Fibroblast of upper back skin (primary cell): ENCODE measurements at regions not wholly inside any gene's neighbourhood (a gene's known extent, or its start where the extent isn't known, plus 50 kb on each side); places are given as distances from the start of the nearest gene placed in this dataset.

ENCODE experiments used
- DNase-seq: peaks from one replicate; pipeline ENCODE4 v3.0.0-alpha.2; 2013

- DNase-seq, result no peak
Measured at GRCh38 chr4:136920092-136920881, 612.0 kb downstream of the PCDH18 start.

DNA sequence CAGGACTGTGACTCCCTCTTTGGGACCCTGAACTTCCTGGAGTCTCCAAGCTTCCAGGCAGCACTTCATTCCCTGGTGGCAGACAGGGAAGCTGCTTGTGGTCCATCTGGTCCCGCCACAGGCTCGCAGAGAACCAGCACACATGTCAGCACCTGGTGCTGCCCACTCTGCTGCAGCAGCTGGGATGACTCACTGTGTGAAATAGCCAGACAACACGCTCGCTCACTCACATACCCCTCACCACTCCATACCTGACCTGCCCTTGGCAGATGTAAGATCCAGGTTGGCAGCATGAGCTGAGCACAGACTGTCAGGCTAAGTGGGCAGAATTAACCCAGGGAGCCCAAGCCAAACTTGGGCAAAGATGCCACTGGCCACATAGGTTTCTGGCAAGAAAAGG, 613.5 kb downstream of the PCDH18 start:
- no peak for DNase-seq

DNA sequence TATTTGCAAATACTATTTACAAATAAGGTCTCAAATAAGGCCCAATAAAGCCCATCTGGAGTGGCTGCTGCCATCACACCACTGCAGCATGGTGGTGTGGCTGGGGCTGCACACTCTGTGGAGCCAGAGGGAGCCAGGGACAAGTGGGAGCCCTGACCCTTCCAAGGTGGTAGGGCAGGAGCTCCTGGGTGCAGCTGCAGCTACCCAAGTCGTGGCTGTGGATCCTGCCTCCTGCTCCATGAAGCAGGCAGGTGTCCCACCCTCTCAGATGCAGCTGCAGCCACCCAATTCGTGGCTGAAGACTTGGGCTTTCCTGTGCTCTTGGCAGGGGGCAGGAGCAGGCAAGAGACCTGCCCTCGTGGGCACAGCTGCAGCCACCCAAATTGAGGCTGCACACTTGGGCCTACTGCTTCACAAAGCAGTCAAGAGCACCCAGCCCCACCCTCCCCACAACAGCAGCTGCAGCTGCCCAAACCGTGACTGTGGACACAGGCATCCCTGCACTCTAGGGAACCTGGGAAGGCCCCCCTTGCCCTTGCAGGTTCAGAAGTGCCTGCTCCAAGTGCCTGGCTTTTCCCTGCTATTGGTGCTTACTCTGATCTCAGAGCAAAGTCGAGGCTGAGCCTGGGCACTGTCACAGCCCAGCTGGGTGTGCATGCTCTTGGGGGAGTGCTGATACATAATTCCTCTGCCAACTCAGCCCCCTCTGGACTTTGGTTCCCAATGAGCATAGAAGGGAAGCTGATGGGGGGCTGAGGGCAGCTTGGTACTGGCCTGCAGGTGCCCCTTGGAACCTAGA, 614.8 kb downstream of the PCDH18 start:
- DNase-seq, result no peak

DNA sequence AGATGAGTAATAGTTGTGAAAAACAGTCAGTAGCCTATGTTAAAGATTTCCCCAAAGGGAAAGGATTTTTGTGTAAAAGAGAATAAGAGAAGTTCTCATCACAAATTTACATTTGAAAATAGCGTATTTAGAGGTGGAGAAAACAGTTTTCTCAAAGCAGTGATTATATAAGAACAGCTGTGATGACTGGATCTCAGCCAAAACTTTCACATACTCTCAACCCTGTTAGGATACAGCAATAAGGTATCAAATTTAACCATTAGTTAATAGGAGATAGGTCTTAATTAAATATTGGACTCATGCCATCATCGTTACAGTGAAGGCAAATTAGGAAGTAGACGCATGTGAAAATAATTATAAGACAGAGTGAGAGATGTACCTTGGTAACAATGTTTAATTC, 622.7 kb downstream of the PCDH18 start:
- DNase-seq, result no peak

DNA sequence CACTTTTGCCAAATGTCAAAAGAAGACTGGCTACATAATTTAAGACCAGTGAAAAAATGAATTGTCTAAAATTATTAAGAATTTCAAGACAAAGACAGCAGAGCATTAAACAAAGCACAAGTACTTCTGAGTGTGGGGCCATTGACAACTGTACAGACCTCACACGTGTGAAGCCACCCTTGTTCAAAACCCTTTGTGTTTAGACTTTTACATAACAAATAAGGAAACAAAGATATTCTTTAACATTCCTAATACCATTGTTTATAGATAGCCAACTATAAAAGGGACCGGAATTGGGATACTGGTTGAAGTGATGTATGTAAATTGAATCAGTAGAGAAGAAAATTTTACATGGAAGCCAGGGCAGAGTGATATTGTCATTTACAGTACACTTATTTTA, 624.2 kb downstream of the PCDH18 start:
- DNase-seq, result no peak

- DNase-seq, result peak; percentile 63
Measured at GRCh38 chr4:136900696-136901095, 631.6 kb downstream of the PCDH18 start.

GRCh38 chr4:136898590-136899248, 633.6 kb downstream of the PCDH18 start:
- DNase-seq, result no peak

GRCh38 chr4:136893573-136893972, 638.7 kb downstream of the PCDH18 start:
- DNase-seq, result peak; percentile 1

DNA sequence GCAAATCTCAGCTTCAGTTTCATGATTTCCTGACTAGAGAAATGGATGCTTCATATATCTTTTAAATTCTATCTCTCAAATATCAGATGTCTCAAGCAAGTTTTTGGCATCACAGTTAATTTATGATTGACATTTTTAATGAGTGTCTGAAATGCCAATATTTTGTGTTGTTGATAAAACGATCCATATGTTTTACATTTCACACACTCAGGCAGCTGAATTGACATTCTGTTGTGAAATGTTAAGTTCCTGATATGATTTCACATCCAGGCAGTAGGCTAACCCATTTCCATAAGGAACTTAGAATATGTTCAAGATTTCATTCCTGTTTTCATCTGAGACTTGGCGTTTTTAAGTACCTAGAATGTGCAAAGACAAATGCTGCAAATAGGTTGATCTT, 650.6 kb downstream of the PCDH18 start:
- no peak for DNase-seq

DNA sequence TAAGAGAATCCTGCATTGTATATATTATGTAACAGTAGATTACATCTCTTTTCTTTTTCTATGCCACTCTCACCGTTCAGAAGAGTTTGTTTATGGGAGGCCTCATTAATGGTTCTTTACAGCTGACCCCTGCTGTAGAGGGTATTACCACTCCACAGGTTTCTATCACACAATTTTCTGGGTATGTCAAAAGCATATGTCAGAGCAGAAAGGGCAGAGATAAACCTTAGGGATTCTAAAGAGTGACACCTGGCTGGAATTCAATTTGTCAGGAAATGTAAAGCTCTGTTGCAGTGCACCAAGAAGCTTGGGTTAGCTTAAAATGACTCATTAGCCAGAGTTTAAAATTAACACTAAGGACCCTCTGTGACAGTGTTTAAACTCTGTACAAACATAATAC, 658.7 kb downstream of the PCDH18 start:
- DNase-seq, result no peak

DNA sequence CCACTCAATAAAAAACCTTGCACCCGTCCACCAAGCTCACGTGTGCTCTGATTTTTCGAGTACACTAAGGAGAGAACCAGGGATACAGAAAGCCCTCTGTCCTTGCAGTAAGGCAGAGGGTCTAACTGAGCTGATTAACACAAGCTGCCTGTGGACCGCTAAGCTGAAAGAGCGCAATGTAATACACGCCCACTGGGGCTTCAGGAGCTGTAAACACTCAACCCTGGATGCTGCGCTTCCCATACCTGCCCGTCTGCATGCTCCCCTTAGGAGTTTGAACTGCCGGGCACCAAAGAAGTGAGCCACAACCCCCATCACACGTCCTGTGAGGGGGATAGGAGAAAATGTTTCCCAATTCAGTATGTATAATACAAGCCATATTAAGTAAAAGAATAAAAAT, 664.8 kb downstream of the PCDH18 start:
- no peak for DNase-seq

- DNase-seq, result peak; percentile 7
Measured at GRCh38 chr4:136865526-136865925, 666.8 kb downstream of the PCDH18 start.

DNA sequence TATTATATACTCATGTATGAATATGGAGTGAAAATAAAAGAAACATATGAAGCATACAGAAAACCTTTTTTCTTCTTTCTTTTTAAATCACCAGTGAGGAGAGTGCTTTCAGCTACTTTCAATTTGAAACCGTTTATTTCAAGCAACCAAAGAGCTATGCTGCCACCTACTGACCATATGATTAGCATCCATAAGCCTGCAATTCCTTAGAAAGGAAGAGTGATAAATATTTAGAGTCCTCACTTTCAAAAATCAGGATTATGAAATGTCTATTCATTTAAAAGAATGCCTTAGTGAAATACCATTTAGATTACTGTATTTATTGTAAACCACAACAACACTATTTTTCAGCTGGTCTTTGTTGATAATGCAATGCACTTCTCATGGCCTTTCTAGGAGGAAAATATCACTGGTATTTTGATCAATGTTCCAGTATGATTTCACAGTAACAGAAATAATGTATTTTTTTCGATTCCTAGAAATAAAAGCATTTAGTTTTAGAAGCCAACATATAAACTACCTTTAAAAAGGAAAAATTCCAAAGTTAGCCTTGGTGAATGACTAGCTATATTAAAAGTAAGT, 667.6 kb downstream of the PCDH18 start:
- DNase-seq, result peak; percentile 79

DNA sequence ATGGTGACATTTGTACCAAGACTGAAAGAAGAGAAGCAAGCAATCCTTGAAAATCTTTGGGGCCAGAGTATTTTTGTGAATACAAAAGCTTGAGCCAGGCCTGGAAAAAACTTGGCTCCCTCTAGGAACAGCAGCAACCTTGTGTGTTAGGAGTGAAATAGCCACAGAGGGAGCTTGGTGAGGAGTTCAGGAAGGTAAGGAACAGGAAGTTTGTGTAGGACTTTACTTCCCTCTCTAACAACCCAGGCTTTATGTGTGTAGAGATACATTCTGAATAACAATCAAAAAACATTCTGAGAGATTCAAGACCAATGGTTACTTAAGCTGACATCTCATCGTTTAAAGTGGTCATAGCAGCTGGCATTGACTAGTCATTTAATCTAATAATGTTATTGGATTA, 668.5 kb downstream of the PCDH18 start:
- DNase-seq, result peak; percentile 6

DNA sequence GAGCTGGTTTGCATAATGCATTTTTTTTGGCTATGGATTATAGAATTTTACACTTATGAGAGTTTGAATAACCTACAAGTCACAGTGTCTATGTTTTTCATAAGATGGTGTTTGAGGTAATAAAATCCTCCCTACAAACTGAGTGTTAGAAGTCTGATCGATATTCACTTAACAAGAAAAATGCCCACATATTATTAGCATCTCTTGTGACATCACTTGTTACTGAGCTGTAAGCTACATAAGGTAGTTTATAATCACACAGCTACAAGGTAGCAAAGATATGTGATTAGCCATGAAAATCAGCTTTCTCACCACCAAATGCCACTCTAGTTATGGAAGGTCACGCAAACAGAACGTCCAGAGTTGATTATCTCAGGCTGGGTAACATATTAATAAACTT, 669.6 kb downstream of the PCDH18 start:
- no peak for DNase-seq

- peak; percentile 22 for DNase-seq
Measured at GRCh38 chr4:136861091-136861490, 671.2 kb downstream of the PCDH18 start.

- DNase-seq, result no peak
Measured at GRCh38 chr4:136858903-136859302, 673.4 kb downstream of the PCDH18 start.

DNA sequence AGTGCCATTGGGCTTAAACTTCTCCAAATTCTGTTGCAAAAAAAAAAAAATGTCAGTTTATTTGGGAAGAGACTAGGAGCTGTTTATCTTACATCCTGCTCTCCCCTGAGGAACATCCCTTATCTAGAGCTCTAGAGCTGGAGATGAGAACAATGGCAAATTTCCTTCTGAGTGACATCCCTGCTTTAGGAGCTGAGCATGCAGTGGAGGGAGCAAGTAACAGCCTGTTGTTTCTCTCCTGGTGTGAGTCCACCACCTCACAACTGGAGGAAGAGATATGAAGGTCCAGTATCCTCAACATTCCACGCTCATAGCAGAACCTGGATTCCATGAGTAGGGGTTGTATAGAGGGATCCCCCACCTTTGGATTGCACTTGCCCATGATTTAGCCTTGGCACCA, 676.4 kb downstream of the PCDH18 start:
- no peak for DNase-seq

- no peak for DNase-seq
Measured at GRCh38 chr4:136850446-136850845, 681.8 kb downstream of the PCDH18 start.

GRCh38 chr4:136847881-136848621, 684.2 kb downstream of the PCDH18 start:
- no peak for DNase-seq

GRCh38 chr4:136841526-136841925, 690.8 kb downstream of the PCDH18 start:
- no peak for DNase-seq

GRCh38 chr4:136838607-136839006, 693.7 kb downstream of the PCDH18 start:
- DNase-seq, result no peak

DNA sequence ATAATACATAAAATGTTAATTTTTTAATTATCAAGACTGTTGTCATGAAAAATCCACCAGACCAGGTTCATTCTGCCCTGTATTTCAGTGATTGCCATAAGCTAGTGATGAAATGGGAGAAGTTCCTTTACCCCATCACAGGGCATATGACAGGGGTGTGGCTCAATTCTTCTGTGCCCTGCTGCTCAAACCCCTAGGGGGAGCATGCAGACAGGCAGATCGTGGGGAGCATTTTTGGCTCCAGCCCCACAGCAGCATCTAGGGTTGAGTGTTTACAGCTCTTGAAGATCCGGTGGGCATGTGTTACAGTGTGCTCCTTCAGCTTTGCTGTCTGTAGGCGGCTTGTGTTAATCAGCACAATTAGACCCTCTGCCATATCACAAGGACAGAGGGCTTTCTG, 700.7 kb downstream of the PCDH18 start:
- DNase-seq, result no peak
